Endodermal cell (in vitro differentiated cells): ENCODE measurements at regions not wholly inside any gene's neighbourhood (a gene's known extent, or its start where the extent isn't known, plus 50 kb on each side); places are given as distances from the start of the nearest gene placed in this dataset.

Experiments used
- DNase-seq: peaks from one replicate; pipeline ENCODE4 v3.0.0-alpha.2; 2017
- H3K27ac ChIP-seq: 2 replicates; pipeline ENCODE4 v1.5.1; 2013; ENCODE audit warnings: mild to moderate bottlenecking, low read depth, low read length, moderate library complexity
- H3K27me3 ChIP-seq: 2 replicates; pipeline ENCODE4 v1.6.1; 2013; ENCODE audit warnings: mild to moderate bottlenecking, low read length, moderate library complexity; ENCODE audit not compliant: insufficient read depth, control insufficient read depth, poor library complexity, severe bottlenecking
- H3K36me3 ChIP-seq: 2 replicates; pipeline ENCODE4 v1.7.0; 2013; ENCODE audit warnings: mild to moderate bottlenecking, low read length, moderate library complexity; ENCODE audit not compliant: control insufficient read depth, insufficient read depth
- H3K4me1 ChIP-seq: one replicate; pipeline ENCODE4 v1.7.0; 2013; ENCODE audit warnings: low read length; ENCODE audit not compliant: control insufficient read depth, insufficient read depth
- H3K4me3 ChIP-seq: 2 replicates; pipeline ENCODE4 v1.5.1; 2013; ENCODE audit warnings: mild to moderate bottlenecking, low read length, moderate library complexity
- H3K9ac ChIP-seq: 2 replicates; pipeline ENCODE4 v1.6.1; 2013; ENCODE audit warnings: mild to moderate bottlenecking, low read length, moderate library complexity; ENCODE audit not compliant: poor library complexity, severe bottlenecking; ENCODE audit errors: extremely low read depth
- H3K9me3 ChIP-seq: 2 replicates; pipeline ENCODE4 v1.6.1; 2013; ENCODE audit warnings: mild to moderate bottlenecking, low read length, moderate library complexity; ENCODE audit not compliant: control insufficient read depth
- H3K27ac Mint-ChIP-seq: 2 replicates; pipeline ENCODE4 v1.8.0; 2020; ENCODE audit warnings: mixed read lengths
- H3K27me3 Mint-ChIP-seq: 2 replicates; pipeline ENCODE4 v1.8.0; 2021; ENCODE audit warnings: mild to moderate bottlenecking, mixed read lengths; ENCODE audit not compliant: insufficient read depth
- H3K36me3 Mint-ChIP-seq: 2 replicates; pipeline ENCODE4 v1.8.0; 2020; ENCODE audit warnings: low read depth, mixed read lengths
- H3K4me1 Mint-ChIP-seq: 2 replicates; pipeline ENCODE4 v1.8.0; 2020; ENCODE audit warnings: mixed read lengths
- H3K4me3 Mint-ChIP-seq: 2 replicates; pipeline ENCODE4 v1.8.0; 2020; ENCODE audit warnings: mild to moderate bottlenecking, moderate library complexity, mixed read lengths
- H3K9me3 Mint-ChIP-seq: 2 replicates; pipeline ENCODE4 v1.8.0; 2020; ENCODE audit warnings: mild to moderate bottlenecking, mixed read lengths
- CTCF ChIP-seq: fragments of 200-600 bp; sonication (generic); conservative IDR thresholded peaks from 2 replicates; pipeline ENCODE4 v1.5.0; 2021; ENCODE audit warnings: antibody characterized with exemption, mild to moderate bottlenecking
- WGBS, 2 experiments: methylation state at CpG; one replicate each; pipeline versions ENCODE4 v1.1.5 to v1.1.7; 2013; ENCODE audit warnings: missing lambda C conversion rate in 2 of 2, mixed read lengths in 1 of 2; ENCODE audit not compliant: insufficient coverage in 1 of 2, insufficient read length in 1 of 2; 5-methylcytosine and 5-hydroxymethylcytosine counted together

GRCh38 chr4:179634862-179635261 lies 2192.6 kb upstream of the AGA start:
- H3K27me3 ChIP-seq: no peaks in the 10 kb centered on the region
- H3K27ac Mint-ChIP-seq: no peak overlapping the region
- no peaks in the 10 kb centered on the region for H3K27me3 Mint-ChIP-seq
- H3K9me3 ChIP-seq: peaks cover 6% of the 10 kb centered on the region
- H3K9ac ChIP-seq: no peak overlapping the region
- no peak overlapping the region for H3K4me3 ChIP-seq
- DNase-seq: no peak
- H3K36me3 ChIP-seq: no peaks in the 10 kb centered on the region
- peaks cover 33% of the 10 kb centered on the region for H3K9me3 Mint-ChIP-seq
- 87 to 100% methylated on average over 2 to 3 of the region's 3 CpGs for WGBS, 2 experiments
- no peak overlapping the region for H3K4me3 Mint-ChIP-seq
- no peaks in the 10 kb centered on the region for H3K4me1 Mint-ChIP-seq
- no peaks in the 10 kb centered on the region for H3K36me3 Mint-ChIP-seq
- no peaks in the 10 kb centered on the region for H3K4me1 ChIP-seq
- H3K27ac ChIP-seq: no peak overlapping the region
- no peak for TF ChIP-seq CTCF

GRCh38 chr4:179662522-179662921 lies 2220.3 kb upstream of the AGA start:
- Histone ChIP-seq H3K36me3 (no peaks in the 10 kb centered on the region), H3K9ac (no peak overlapping the region), H3K27ac (no peak overlapping the region), H3K4me3 (no peak overlapping the region), H3K27me3 (no peaks in the 10 kb centered on the region), H3K9me3 (peaks cover 16% of the 10 kb centered on the region), H3K4me1 (peaks cover 5% of the 10 kb centered on the region)
- no peak for DNase-seq
- H3K4me1 Mint-ChIP-seq: peaks cover 15% of the 10 kb centered on the region
- no peak overlapping the region for H3K27ac Mint-ChIP-seq
- TF ChIP-seq CTCF: no peak
- no peak overlapping the region for H3K4me3 Mint-ChIP-seq
- no peaks in the 10 kb centered on the region for H3K27me3 Mint-ChIP-seq
- H3K9me3 Mint-ChIP-seq: peaks cover 8% of the 10 kb centered on the region
- no peaks in the 10 kb centered on the region for H3K36me3 Mint-ChIP-seq

GRCh38 chr4:179663641-179664429 lies 2221.6 kb upstream of the AGA start:
- WGBS, 2 experiments: 80 to 90% methylated on average over 2 to 6 of the region's 6 CpGs
- Mint-ChIP-seq H3K4me1 (peaks cover 15% of the 10 kb centered on the region), H3K9me3 (peaks cover 8% of the 10 kb centered on the region), H3K36me3 (no peaks in the 10 kb centered on the region), H3K27me3 (no peaks in the 10 kb centered on the region), H3K27ac (no peak overlapping the region), H3K4me3 (no peak overlapping the region)
- Histone ChIP-seq H3K9ac (no peak overlapping the region), H3K9me3 (peaks cover 12% of the 10 kb centered on the region), H3K27ac (no peak overlapping the region), H3K4me3 (no peak overlapping the region), H3K27me3 (no peaks in the 10 kb centered on the region), H3K36me3 (no peaks in the 10 kb centered on the region), H3K4me1 (peaks cover 5% of the 10 kb centered on the region)
- no peak for DNase-seq
- TF ChIP-seq CTCF: no peak
